ENCODE measurements at regions not wholly inside any gene's neighbourhood (a gene's known extent, or its start where the extent isn't known, plus 50 kb on each side); places are given as distances from the start of the nearest gene placed in this dataset.

GRCh38 chr7:10473569-10473968, 500.1 kb upstream of the PHF14 start:
- RAD21 ChIA-PET (ENCODE audit: low non-redundant PET in 1 of 2, low total read pairs in 2 of 2, uncharacterized antibody in 2 of 2, unreplicated experiment in 2 of 2): no interaction called here
- no peak for TF ChIP-seq EGR1 (IDR thresholded peaks at IDR 0.05; ENCODE audit: low read depth)
- no peak for TF ChIP-seq RAD21 (IDR thresholded peaks at IDR 0.05; ENCODE audit: low read depth)
- no peak for TF ChIP-seq POLR2AphosphoS5 (IDR thresholded peaks at IDR 0.05; ENCODE audit: low read depth, low read length)
- TF ChIP-seq ZNF274 (IDR thresholded peaks at IDR 0.05; ENCODE audit: low read depth, low read length): no peak
- TF ChIP-seq JUND (IDR thresholded peaks at IDR 0.05): no peak
- TF ChIP-seq POLR2A (IDR thresholded peaks at IDR 0.05; ENCODE audit: borderline replicate concordance, extremely low read depth, insufficient read depth, insufficient read length): no peak
- TF ChIP-seq FOSL1 (IDR thresholded peaks at IDR 0.05; ENCODE audit: low read depth): no peak
- no peak for TF ChIP-seq EZH2phosphoT487 (IDR thresholded peaks at IDR 0.05; ENCODE audit: borderline replicate concordance)
- TF ChIP-seq SP1 (IDR thresholded peaks at IDR 0.05; ENCODE audit: low read depth): no peak
- TF ChIP-seq CEBPB (IDR thresholded peaks at IDR 0.05; ENCODE audit: low read depth): no peak
- no peak for TF ChIP-seq ATF3 (IDR thresholded peaks at IDR 0.05)
- no peak for TF ChIP-seq ZFX (IDR thresholded peaks at IDR 0.05)
- TF ChIP-seq SIN3A (IDR thresholded peaks at IDR 0.05; ENCODE audit: low read depth): no peak
- no peak for TF ChIP-seq SRF (IDR thresholded peaks at IDR 0.05; ENCODE audit: low read depth)
- TF ChIP-seq REST (IDR thresholded peaks at IDR 0.05; ENCODE audit: low read depth): no peak
- TF ChIP-seq MAX (IDR thresholded peaks at IDR 0.05): no peak
- TF ChIP-seq CTCF (IDR thresholded peaks at IDR 0.05 in 2 of 3, conservative IDR thresholded peaks at IDR 0.05 in 1 of 3; ENCODE audit: borderline replicate concordance in 1 of 3, insufficient read depth in 1 of 3, low read depth in 2 of 3, low read length in 2 of 3): no peak
- H3K4me2 ChIP-seq (ENCODE audit: low read length): no peak overlapping the region

More at GRCh38 chr7:10473569-10473968, 500.1 kb upstream of the PHF14 start:
- CTCF ChIA-PET: no interaction called here
- Histone ChIP-seq H2AFZ (ENCODE audit: low read depth, low read length, poor library complexity, severe bottlenecking) (no peak overlapping the region), H3K9me2 (ENCODE audit: insufficient read depth) (no peaks in the 10 kb centered on the region), H4K20me1 (ENCODE audit: insufficient read depth) (no peaks in the 10 kb centered on the region), H3K27me3 (ENCODE audit: insufficient read depth, low read length) (no peaks in the 10 kb centered on the region), H3K27ac (ENCODE audit: low read depth, low read length) (no peak overlapping the region), H3K36me3 (ENCODE audit: control insufficient read depth in 1 of 2, insufficient read depth in 2 of 2, low read length in 2 of 2) (no peaks in the 10 kb centered on the region), H3K79me2 (ENCODE audit: insufficient read depth, low read length) (no peaks in the 10 kb centered on the region), H3K4me1 (ENCODE audit: control insufficient read depth in 1 of 2, insufficient read depth in 2 of 2, low read length in 2 of 2) (no peaks in the 10 kb centered on the region), H3K9me3 (ENCODE audit: control insufficient read depth in 1 of 2, insufficient read depth in 1 of 2, low read depth in 1 of 2, low read length in 2 of 2) (no peaks in the 10 kb centered on the region), H3K9ac (ENCODE audit: low read length) (no peak overlapping the region), H3K4me3 (replicated peaks in 1 of 2; ENCODE audit: low read depth in 1 of 2, low read length in 2 of 2) (no peak overlapping the region)
- intact Hi-C loops (cut with micrococcal nuclease): no loop called here
- POLR2A ChIA-PET: no interaction called here
- BruUV-seq (replicated peaks): no TSS peak
- ATAC-seq: no peak
- no peak for DNase-seq (ENCODE audit: low read depth, low spot score)
